A549 (cell line): ENCODE measurements at regions not wholly inside any gene's neighbourhood (a gene's known extent, or its start where the extent isn't known, plus 50 kb on each side); places are given as distances from the start of the nearest gene placed in this dataset.
"Not testable (repeated sequence)": the region's sequence is repeated elsewhere in the genome, so short reads cannot be mapped to it uniquely, and the experiment has no call there.

Experiments
- ATAC-seq, 2 experiments: fragments of 200-7000 bp in 1 of 2; fragments of >200 bp in 1 of 2; cut with Nextera tagmentation in 1 of 2; cut with Tn5 transposase in 1 of 2; 3 replicates each; pipeline versions ENCODE4 v1.8.0 to v1.9.1; 2018 to 2020; ENCODE audit warnings: mild to moderate bottlenecking in 1 of 2, moderate library complexity in 1 of 2
- CTCF ChIA-PET: fragments of 300-600 bp; sonication (Branson Sonifier 250); formaldehyde crosslinking; extraction: SDS; loops from one replicate; lab custom pipeline; 2021; ENCODE audit warnings: antibody characterized with exemption, inconsistent platforms; lab: Yijun Ruan, JAX
- POLR2A ChIA-PET: fragments of 350-600 bp; formaldehyde crosslinking; extraction: SDS; loops from one replicate; lab custom pipeline; 2021; ENCODE audit warnings: antibody characterized with exemption, inconsistent platforms; lab: Yijun Ruan, JAX
- DNase-seq, 2 experiments: peaks; one replicate each; pipeline versions ENCODE4 v3.0.0 to v3.0.0-alpha.2; 2011 to 2016; ENCODE audit warnings: low read depth in 1 of 2, low spot score in 1 of 2
- FAIRE-seq: peaks from 2 replicates; lab custom pipeline; 2011; peaks lifted over from hg19 to GRCh38; lab: Jason Lieb, UNC
- H3K27ac ChIP-seq, 2 experiments: fragments of >200 bp; sonication (Bioruptor Twin); formaldehyde crosslinking; 3 replicates each; pipeline ENCODE4 v1.5.1; 2016 to 2017
- H3K4me1 ChIP-seq: fragments of >200 bp; sonication (Bioruptor Twin); formaldehyde crosslinking; 3 replicates; pipeline ENCODE4 v1.6.1; 2016
- H3K4me2 ChIP-seq: fragments of >200 bp; sonication (Bioruptor Twin); formaldehyde crosslinking; 3 replicates; pipeline ENCODE4 v1.6.1; 2016
- H3K4me3 ChIP-seq: fragments of >200 bp; sonication (Bioruptor Twin); formaldehyde crosslinking; 3 replicates; pipeline ENCODE4 v1.5.1; 2016
- H3K9me3 ChIP-seq: fragments of >200 bp; sonication (Bioruptor Twin); formaldehyde crosslinking; 3 replicates; pipeline ENCODE4 v1.6.1; 2016
- BHLHE40 ChIP-seq: IDR thresholded peaks from 2 replicates; pipeline ENCODE4 v1.6.1; 2012; ENCODE audit warnings: low read depth, low read length, inconsistent platforms
- CBX2 ChIP-seq: fragments of 200-600 bp; sonication (generic); IDR thresholded peaks from 2 replicates; pipeline ENCODE4 v1.6.1; 2016; ENCODE audit warnings: low read depth, mild to moderate bottlenecking, borderline replicate concordance
- EP300 ChIP-seq, 2 experiments: fragments of >200 bp; sonication (Bioruptor Twin); formaldehyde crosslinking; IDR thresholded peaks; 2 replicates in 1 of 2; 3 replicates in 1 of 2; pipeline ENCODE4 v1.6.1; 2016 to 2017
- ESRRA ChIP-seq: fragments of 150-350 bp; IDR thresholded peaks from 2 replicates; pipeline ENCODE4 v1.6.1; 2014; ENCODE audit warnings: mild to moderate bottlenecking, low read length, borderline replicate concordance
- FOSB ChIP-seq: fragments of 250-450 bp; sonication (Bioruptor Pico); IDR thresholded peaks from 2 replicates; pipeline ENCODE4 v1.5.0; 2020; ENCODE audit warnings: mild to moderate bottlenecking, moderate library complexity
- FOXS1 ChIP-seq: fragments of 250-450 bp; sonication (Bioruptor Pico); IDR thresholded peaks from 2 replicates; pipeline ENCODE4 v1.5.0; 2020; ENCODE audit warnings: mild to moderate bottlenecking, moderate library complexity
- HOXB13 ChIP-seq: fragments of 250-450 bp; sonication (Bioruptor Pico); IDR thresholded peaks from 2 replicates; pipeline ENCODE4 v1.5.0; 2020; ENCODE audit warnings: low read depth, mild to moderate bottlenecking, moderate library complexity
- JUN ChIP-seq, 2 experiments: fragments of >200 bp; sonication (Bioruptor Twin); formaldehyde crosslinking; IDR thresholded peaks; 2 replicates in 1 of 2; 3 replicates in 1 of 2; pipeline ENCODE4 v1.6.1; 2016 to 2017
- NFE2L2 ChIP-seq: fragments of 150-350 bp; conservative IDR thresholded peaks from 2 replicates; pipeline ENCODE4 v1.6.1; 2014; ENCODE audit warnings: low read length
- NR3C1 ChIP-seq: fragments of >200 bp; sonication (Bioruptor Twin); formaldehyde crosslinking; IDR thresholded peaks from 3 replicates; pipeline ENCODE4 v1.6.1; 2017
- POLR2AphosphoS2 ChIP-seq: conservative IDR thresholded peaks from 2 replicates; pipeline ENCODE4 v1.6.1; 2012; ENCODE audit warnings: low read length, improper control_type of control experiment, inconsistent platforms
- SREBF2 ChIP-seq: fragments of 450-650 bp; IDR thresholded peaks from 2 replicates; pipeline ENCODE4 v1.6.1; 2014; ENCODE audit warnings: mild to moderate bottlenecking, moderate library complexity
- TFCP2L1 ChIP-seq: fragments of 250-450 bp; sonication (Bioruptor Pico); IDR thresholded peaks from 2 replicates; pipeline ENCODE4 v1.5.0; 2021; ENCODE audit warnings: mild to moderate bottlenecking
- WGBS: methylation state at CpG from one replicate; pipeline ENCODE4 v1.1.6; 2017; ENCODE audit errors: missing lambda C conversion rate; 5-methylcytosine and 5-hydroxymethylcytosine counted together
- TF ChIP-seq, protein P1 (sequence below): fragments of 450-650 bp; IDR thresholded peaks from 2 replicates; pipeline ENCODE4 v1.6.1; 2014; ENCODE audit warnings: antibody characterized with exemption
- TF ChIP-seq, protein P2 (sequence below): IDR thresholded peaks from 2 replicates; pipeline ENCODE4 v1.6.1; 2012
- TF ChIP-seq, protein P3 (sequence below): fragments of 200-600 bp; sonication (generic); IDR thresholded peaks from 2 replicates; pipeline ENCODE4 v1.6.1; 2016; ENCODE audit warnings: antibody characterized with exemption, mild to moderate bottlenecking, moderate library complexity
- TF ChIP-seq, protein P4 (sequence below): fragments of >200 bp; sonication (Bioruptor Twin); formaldehyde crosslinking; IDR thresholded peaks from 3 replicates; pipeline ENCODE4 v1.5.1; 2016

DNA sequence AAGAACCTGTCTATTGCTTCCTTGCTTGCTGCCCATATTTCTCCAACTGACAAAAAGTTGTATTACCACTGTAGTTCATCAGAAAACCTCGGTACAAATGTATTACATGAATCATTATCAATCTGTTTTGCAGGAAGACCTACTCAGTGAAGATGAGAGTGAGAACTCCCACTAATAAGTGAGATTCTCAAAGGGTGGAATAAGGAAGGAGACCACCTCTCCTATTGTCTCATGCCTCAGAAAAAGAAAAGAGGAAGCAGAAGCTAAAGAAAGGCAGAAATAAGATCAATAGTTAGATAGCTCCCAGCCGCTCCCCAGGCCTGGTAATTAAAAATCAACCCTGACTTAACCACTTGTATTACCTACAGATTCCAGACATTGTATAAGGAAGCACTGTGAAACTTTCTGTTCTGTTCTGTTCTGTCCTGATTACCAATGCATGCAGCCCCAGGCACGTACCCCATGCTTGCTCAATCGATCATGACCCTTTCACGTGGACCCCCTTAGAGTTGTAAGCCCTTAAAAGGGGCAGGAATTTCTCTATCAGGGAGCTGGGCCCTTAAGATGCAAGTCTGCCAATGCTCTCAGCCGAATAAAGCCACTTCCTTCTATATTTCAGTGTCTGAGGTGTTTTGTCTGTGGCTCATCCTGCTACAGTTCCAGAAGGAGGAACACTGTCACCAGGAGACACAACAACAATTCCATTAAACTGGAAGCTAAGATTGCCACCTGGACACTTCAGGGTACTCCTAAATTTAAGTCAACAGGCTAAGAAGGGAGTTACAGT lies 152.5 kb upstream of the COX7C start:
- Histone ChIP-seq H3K4me2 (no peak overlapping the region), H3K27ac (no peak overlapping the region), H3K9me3 (0 out of 3 replicates have a peak, but pooled peaks cover 2% of the 10 kb centered on the region), H3K4me1 (no peaks in the 10 kb centered on the region), H3K4me3 (no peak overlapping the region)
- DNase-seq: no peak
- ChIA-PET POLR2A (no interaction called here), CTCF (no interaction called here)
- no peak for FAIRE-seq
- WGBS: 25% methylated on average over 6 of the region's 6 CpGs
- no peak for ATAC-seq
- no peak for TF ChIP-seq HOXB13 (CRISPR knock-in tag)
- no peak for TF ChIP-seq JUN (IDR thresholded peaks at IDR 0.05)
- no peak for TF ChIP-seq FOXS1

DNA sequence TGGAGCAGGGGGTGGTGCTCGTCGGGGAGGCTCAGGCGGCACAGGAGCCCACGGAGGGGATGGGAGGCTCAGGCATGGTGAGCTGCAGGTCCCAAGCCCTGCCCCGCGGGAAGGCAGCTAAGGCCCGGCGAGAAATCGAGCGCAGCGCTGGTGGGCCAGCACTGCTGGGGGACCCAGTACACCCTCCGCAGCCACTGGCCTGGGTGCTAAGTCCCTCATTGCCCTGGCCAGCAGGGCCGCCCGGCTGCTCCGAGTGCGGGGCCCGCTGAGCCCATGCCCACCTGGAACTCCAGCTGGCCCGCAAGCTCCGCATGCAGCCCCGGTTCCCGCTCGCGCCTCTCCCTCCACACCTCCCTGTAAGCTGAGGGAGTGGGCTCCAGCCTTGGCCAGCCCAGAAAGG lies 151.0 kb upstream of the COX7C start:
- H3K4me2 ChIP-seq, CTCF ChIA-PET, H3K4me3 ChIP-seq, DNase-seq, H3K4me1 ChIP-seq, FAIRE-seq, H3K9me3 ChIP-seq, H3K27ac ChIP-seq, POLR2A ChIA-PET, ATAC-seq: not testable (repeated sequence)
- 73% methylated on average over 16 of the region's 23 CpGs for WGBS

DNA sequence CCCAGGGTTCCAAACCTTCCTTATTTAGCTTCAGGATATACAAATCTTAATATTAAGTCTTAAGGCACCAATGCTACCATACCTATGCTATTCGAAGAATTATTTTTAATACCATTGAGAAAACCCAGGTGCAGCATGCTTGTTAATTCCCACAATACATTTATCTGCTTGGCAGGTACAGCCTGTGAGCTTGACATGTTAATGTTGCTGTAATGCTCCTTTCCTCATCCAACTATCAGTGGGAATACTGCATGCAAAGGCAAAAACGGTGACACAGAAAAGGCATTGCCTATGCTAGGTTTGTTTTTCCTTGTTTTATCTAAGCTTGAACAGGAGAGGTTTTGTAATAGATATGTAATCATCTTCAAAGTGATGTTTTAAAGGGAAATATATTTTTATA lies 135.7 kb upstream of the COX7C start:
- ATAC-seq (no peak), FAIRE-seq (no peak), DNase-seq (no peak)
- ChIA-PET POLR2A (no interaction called here), CTCF (interaction anchor here (0.6 kb wide), 1 partner anchor 741 kb away, joined by 3 read pairs; no protein-coding TSS in a partner anchor)
- Histone ChIP-seq H3K4me3 (no peak overlapping the region), H3K4me1 (no peaks in the 10 kb centered on the region), H3K9me3 (no peaks in the 10 kb centered on the region), H3K27ac (no peak overlapping the region), H3K4me2 (no peak overlapping the region)
- 31% methylated on average over 2 of the region's 2 CpGs for WGBS
- TF ChIP-seq BHLHE40 (no peak), NR3C1 (no peak), CBX2 (no peak), EP300 (IDR thresholded peaks at IDR 0.05) (no peak), NFE2L2 (no peak), HOXB13 (CRISPR knock-in tag) (no peak), TFCP2L1 (CRISPR knock-in tag) (no peak), FOSB (CRISPR knock-in tag) (no peak), ESRRA (no peak), SREBF2 (no peak), POLR2AphosphoS2 (no peak)
- TF ChIP-seq, protein P1, sequence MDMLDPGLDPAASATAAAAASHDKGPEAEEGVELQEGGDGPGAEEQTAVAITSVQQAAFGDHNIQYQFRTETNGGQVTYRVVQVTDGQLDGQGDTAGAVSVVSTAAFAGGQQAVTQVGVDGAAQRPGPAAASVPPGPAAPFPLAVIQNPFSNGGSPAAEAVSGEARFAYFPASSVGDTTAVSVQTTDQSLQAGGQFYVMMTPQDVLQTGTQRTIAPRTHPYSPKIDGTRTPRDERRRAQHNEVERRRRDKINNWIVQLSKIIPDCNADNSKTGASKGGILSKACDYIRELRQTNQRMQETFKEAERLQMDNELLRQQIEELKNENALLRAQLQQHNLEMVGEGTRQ: no peak
- TF ChIP-seq, protein P2, sequence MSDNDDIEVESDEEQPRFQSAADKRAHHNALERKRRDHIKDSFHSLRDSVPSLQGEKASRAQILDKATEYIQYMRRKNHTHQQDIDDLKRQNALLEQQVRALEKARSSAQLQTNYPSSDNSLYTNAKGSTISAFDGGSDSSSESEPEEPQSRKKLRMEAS: no peak
- TF ChIP-seq, protein P3, sequence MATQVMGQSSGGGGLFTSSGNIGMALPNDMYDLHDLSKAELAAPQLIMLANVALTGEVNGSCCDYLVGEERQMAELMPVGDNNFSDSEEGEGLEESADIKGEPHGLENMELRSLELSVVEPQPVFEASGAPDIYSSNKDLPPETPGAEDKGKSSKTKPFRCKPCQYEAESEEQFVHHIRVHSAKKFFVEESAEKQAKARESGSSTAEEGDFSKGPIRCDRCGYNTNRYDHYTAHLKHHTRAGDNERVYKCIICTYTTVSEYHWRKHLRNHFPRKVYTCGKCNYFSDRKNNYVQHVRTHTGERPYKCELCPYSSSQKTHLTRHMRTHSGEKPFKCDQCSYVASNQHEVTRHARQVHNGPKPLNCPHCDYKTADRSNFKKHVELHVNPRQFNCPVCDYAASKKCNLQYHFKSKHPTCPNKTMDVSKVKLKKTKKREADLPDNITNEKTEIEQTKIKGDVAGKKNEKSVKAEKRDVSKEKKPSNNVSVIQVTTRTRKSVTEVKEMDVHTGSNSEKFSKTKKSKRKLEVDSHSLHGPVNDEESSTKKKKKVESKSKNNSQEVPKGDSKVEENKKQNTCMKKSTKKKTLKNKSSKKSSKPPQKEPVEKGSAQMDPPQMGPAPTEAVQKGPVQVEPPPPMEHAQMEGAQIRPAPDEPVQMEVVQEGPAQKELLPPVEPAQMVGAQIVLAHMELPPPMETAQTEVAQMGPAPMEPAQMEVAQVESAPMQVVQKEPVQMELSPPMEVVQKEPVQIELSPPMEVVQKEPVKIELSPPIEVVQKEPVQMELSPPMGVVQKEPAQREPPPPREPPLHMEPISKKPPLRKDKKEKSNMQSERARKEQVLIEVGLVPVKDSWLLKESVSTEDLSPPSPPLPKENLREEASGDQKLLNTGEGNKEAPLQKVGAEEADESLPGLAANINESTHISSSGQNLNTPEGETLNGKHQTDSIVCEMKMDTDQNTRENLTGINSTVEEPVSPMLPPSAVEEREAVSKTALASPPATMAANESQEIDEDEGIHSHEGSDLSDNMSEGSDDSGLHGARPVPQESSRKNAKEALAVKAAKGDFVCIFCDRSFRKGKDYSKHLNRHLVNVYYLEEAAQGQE: no peak
- TF ChIP-seq, protein P4, sequence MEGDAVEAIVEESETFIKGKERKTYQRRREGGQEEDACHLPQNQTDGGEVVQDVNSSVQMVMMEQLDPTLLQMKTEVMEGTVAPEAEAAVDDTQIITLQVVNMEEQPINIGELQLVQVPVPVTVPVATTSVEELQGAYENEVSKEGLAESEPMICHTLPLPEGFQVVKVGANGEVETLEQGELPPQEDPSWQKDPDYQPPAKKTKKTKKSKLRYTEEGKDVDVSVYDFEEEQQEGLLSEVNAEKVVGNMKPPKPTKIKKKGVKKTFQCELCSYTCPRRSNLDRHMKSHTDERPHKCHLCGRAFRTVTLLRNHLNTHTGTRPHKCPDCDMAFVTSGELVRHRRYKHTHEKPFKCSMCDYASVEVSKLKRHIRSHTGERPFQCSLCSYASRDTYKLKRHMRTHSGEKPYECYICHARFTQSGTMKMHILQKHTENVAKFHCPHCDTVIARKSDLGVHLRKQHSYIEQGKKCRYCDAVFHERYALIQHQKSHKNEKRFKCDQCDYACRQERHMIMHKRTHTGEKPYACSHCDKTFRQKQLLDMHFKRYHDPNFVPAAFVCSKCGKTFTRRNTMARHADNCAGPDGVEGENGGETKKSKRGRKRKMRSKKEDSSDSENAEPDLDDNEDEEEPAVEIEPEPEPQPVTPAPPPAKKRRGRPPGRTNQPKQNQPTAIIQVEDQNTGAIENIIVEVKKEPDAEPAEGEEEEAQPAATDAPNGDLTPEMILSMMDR: no peak
